Neural progenitor cell (in vitro differentiated cells): ENCODE measurements at regions not wholly inside any gene's neighbourhood (a gene's known extent, or its start where the extent isn't known, plus 50 kb on each side); places are given as distances from the start of the nearest gene placed in this dataset.

ENCODE experiments used
- DNase-seq: peaks from one replicate; pipeline ENCODE4 v3.0.0-alpha.2; 2016; ENCODE audit warnings: low spot score
- H2AFZ ChIP-seq: fragments of 200-600 bp; sonication (generic); replicated peaks from 2 replicates; pipeline ENCODE4 v1.6.1; 2016; ENCODE audit warnings: antibody characterized with exemption
- H3F3A ChIP-seq: fragments of 200-600 bp; sonication (generic); 2 replicates; pipeline ENCODE4 v1.6.1; 2016; ENCODE audit warnings: antibody characterized with exemption, low read depth
- H3K27ac ChIP-seq: fragments of 200-600 bp; sonication (generic); 2 replicates; pipeline ENCODE4 v1.5.1; 2016; ENCODE audit warnings: mild to moderate bottlenecking
- H3K27me3 ChIP-seq: fragments of 200-600 bp; sonication (generic); 2 replicates; pipeline ENCODE4 v1.6.1; 2016; ENCODE audit warnings: mild to moderate bottlenecking, moderate library complexity
- H3K36me3 ChIP-seq: fragments of 200-600 bp; sonication (generic); 2 replicates; pipeline ENCODE4 v1.5.1; 2016
- H3K4me1 ChIP-seq: fragments of 200-600 bp; sonication (generic); 2 replicates; pipeline ENCODE4 v1.6.1; 2016; ENCODE audit warnings: mixed run types
- H3K4me2 ChIP-seq: fragments of 200-600 bp; sonication (generic); 2 replicates; pipeline ENCODE4 v1.6.1; 2016
- H3K4me3 ChIP-seq: fragments of 200-600 bp; sonication (generic); 2 replicates; pipeline ENCODE4 v1.5.1; 2016
- H3K79me2 ChIP-seq: fragments of 200-600 bp; sonication (generic); 2 replicates; pipeline ENCODE4 v1.6.1; 2016; ENCODE audit warnings: low read depth
- H3K9ac ChIP-seq: fragments of 200-600 bp; sonication (generic); 2 replicates; pipeline ENCODE4 v1.6.1; 2016
- H3K9me3 ChIP-seq: fragments of 200-600 bp; sonication (generic); 2 replicates; pipeline ENCODE4 v1.5.1; 2016; ENCODE audit warnings: low read depth
- H4K20me1 ChIP-seq: fragments of 200-600 bp; sonication (generic); 2 replicates; pipeline ENCODE4 v1.6.1; 2016; ENCODE audit warnings: low read depth
- H3K27ac Mint-ChIP-seq: 3 replicates; pipeline ENCODE4 v1.8.0; 2021; ENCODE audit warnings: mixed read lengths
- H3K27me3 Mint-ChIP-seq: 2 replicates; pipeline ENCODE4 v1.8.0; 2022; ENCODE audit warnings: low read depth, mild to moderate bottlenecking, inconsistent platforms, moderate library complexity, mixed read lengths; ENCODE audit not compliant: insufficient read depth
- H3K36me3 Mint-ChIP-seq: 3 replicates; pipeline ENCODE4 v1.8.0; 2021; ENCODE audit warnings: mixed read lengths
- H3K4me1 Mint-ChIP-seq: 3 replicates; pipeline ENCODE4 v1.8.0; 2021; ENCODE audit warnings: mixed read lengths
- H3K4me3 Mint-ChIP-seq: 3 replicates; pipeline ENCODE4 v1.8.0; 2021; ENCODE audit warnings: mild to moderate bottlenecking, moderate library complexity, mixed read lengths
- H3K9me3 Mint-ChIP-seq: 3 replicates; pipeline ENCODE4 v1.8.0; 2020; ENCODE audit warnings: mixed read lengths
- EZH2 ChIP-seq: fragments of 200-600 bp; sonication (generic); IDR thresholded peaks from 2 replicates; pipeline ENCODE4 v1.6.1; 2017; ENCODE audit warnings: antibody characterized with exemption, mild to moderate bottlenecking, moderate library complexity
- EZH2phosphoT487 ChIP-seq: fragments of 200-600 bp; sonication (generic); IDR thresholded peaks from 2 replicates; pipeline ENCODE4 v1.6.1; 2017; ENCODE audit warnings: antibody characterized with exemption
- TF ChIP-seq, protein P1 (sequence below): fragments of 200-600 bp; sonication (generic); IDR thresholded peaks from 2 replicates; pipeline ENCODE4 v1.5.1; 2017; ENCODE audit warnings: antibody characterized with exemption, mild to moderate bottlenecking

DNA sequence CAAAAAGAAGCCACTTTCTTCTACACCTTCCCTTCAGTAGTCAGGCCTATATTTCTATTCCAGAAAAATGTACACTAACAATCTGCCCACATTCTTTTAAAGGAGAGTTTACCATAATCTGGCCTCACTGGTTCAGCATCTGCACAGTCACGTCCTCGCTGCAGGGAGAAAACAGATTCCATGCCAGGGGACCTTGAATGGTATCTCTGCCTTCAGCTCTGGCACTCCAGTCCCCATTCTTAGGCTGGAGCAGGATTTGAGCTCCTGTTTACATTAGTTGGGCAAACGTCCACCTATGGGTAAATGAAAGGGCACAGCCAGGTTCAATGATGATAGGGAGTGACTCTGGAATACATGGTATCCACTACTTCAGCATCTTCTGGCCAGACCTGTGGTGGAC, 371.0 kb upstream of the MTPN start:
- no peak overlapping the region for H3K27ac ChIP-seq
- H3K4me1 ChIP-seq = no peaks in the 10 kb centered on the region
- Mint-ChIP-seq H3K4me3 (no peak overlapping the region), H3K27ac (no peak overlapping the region), H3K27me3 (peaks cover 5% of the 10 kb centered on the region), H3K4me1 (no peaks in the 10 kb centered on the region), H3K36me3 (no peaks in the 10 kb centered on the region), H3K9me3 (no peaks in the 10 kb centered on the region)
- no peaks in the 10 kb centered on the region for H3K27me3 ChIP-seq
- no peaks in the 10 kb centered on the region for H3F3A ChIP-seq
- TF ChIP-seq, protein P1, sequence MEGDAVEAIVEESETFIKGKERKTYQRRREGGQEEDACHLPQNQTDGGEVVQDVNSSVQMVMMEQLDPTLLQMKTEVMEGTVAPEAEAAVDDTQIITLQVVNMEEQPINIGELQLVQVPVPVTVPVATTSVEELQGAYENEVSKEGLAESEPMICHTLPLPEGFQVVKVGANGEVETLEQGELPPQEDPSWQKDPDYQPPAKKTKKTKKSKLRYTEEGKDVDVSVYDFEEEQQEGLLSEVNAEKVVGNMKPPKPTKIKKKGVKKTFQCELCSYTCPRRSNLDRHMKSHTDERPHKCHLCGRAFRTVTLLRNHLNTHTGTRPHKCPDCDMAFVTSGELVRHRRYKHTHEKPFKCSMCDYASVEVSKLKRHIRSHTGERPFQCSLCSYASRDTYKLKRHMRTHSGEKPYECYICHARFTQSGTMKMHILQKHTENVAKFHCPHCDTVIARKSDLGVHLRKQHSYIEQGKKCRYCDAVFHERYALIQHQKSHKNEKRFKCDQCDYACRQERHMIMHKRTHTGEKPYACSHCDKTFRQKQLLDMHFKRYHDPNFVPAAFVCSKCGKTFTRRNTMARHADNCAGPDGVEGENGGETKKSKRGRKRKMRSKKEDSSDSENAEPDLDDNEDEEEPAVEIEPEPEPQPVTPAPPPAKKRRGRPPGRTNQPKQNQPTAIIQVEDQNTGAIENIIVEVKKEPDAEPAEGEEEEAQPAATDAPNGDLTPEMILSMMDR = no peak
- TF ChIP-seq EZH2 (no peak), EZH2phosphoT487 (no peak)
- no peaks in the 10 kb centered on the region for H3K36me3 ChIP-seq
- no peaks in the 10 kb centered on the region for H3K79me2 ChIP-seq
- DNase-seq = no peak
- no peak overlapping the region for H3K4me3 ChIP-seq
- H4K20me1 ChIP-seq = no peaks in the 10 kb centered on the region
- no peak overlapping the region for H2AFZ ChIP-seq
- H3K4me2 ChIP-seq = no peak overlapping the region
- no peak overlapping the region for H3K9ac ChIP-seq
- no peaks in the 10 kb centered on the region for H3K9me3 ChIP-seq

DNA sequence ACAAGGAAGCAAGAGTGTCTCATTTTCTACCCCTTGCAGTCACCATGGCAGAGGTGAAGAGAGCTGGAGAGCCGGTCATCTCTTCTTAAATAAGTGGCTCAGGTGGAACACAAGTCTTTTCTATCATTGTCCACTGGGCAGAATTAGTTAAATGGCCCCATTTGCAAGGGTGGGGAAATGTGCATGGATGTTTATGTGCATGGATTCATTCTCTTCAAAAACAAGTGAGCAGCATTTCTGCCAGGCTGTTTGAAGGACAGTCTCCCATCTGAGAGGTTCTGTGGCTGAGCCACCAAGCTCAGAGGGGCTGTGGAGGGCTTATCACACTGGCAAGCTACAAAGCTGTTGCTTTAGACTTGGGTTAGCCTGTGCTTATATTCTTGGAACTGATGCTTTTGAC, 370.3 kb upstream of the MTPN start:
- H3K9me3 ChIP-seq = no peaks in the 10 kb centered on the region
- Mint-ChIP-seq H3K27me3 (peaks cover 5% of the 10 kb centered on the region), H3K9me3 (no peaks in the 10 kb centered on the region), H3K4me1 (no peaks in the 10 kb centered on the region), H3K4me3 (no peak overlapping the region), H3K27ac (no peak overlapping the region), H3K36me3 (no peaks in the 10 kb centered on the region)
- DNase-seq = no peak
- no peak overlapping the region for H3K27ac ChIP-seq
- TF ChIP-seq, protein P1 = no peak
- no peak for TF ChIP-seq EZH2phosphoT487
- no peak for TF ChIP-seq EZH2
- H3K9ac ChIP-seq = no peak overlapping the region
- no peaks in the 10 kb centered on the region for H3K27me3 ChIP-seq
- H3K4me3 ChIP-seq = no peak overlapping the region
- H3K79me2 ChIP-seq = no peaks in the 10 kb centered on the region
- no peaks in the 10 kb centered on the region for H3K36me3 ChIP-seq
- no peak overlapping the region for H3K4me2 ChIP-seq
- H3K4me1 ChIP-seq = no peaks in the 10 kb centered on the region
- H4K20me1 ChIP-seq = no peaks in the 10 kb centered on the region
- H3F3A ChIP-seq = no peaks in the 10 kb centered on the region
- no peak overlapping the region for H2AFZ ChIP-seq

DNA sequence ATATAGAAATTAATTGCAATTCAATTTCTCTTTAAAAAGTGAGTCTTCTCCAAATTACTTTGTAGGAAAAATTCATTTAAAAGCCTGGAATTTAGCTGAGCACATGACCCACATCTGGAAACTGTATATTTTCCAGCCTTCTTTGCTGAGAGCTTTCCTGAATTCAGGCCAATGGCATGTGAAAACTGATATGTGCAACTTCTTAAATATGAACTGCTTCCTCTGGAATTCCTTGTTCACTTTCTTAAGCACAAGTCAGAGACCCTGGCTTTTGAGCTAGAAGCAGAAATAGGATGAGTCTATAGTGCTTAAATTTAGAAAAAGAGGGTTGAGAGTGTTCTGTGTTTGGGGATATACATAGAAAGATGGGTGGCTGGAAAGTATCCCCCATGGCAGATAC, 365.1 kb upstream of the MTPN start:
- no peaks in the 10 kb centered on the region for H3K9me3 ChIP-seq
- no peaks in the 10 kb centered on the region for H3F3A ChIP-seq
- no peaks in the 10 kb centered on the region for H3K4me1 ChIP-seq
- peaks cover 2% of the 10 kb centered on the region for H3K27me3 Mint-ChIP-seq
- no peak overlapping the region for H3K27ac ChIP-seq
- no peak overlapping the region for H3K4me2 ChIP-seq
- H3K27ac Mint-ChIP-seq = no peak overlapping the region
- no peaks in the 10 kb centered on the region for H3K36me3 Mint-ChIP-seq
- H2AFZ ChIP-seq = no peak overlapping the region
- no peak overlapping the region for H3K4me3 ChIP-seq
- no peaks in the 10 kb centered on the region for H3K79me2 ChIP-seq
- no peaks in the 10 kb centered on the region for H4K20me1 ChIP-seq
- no peak overlapping the region for H3K9ac ChIP-seq
- H3K27me3 ChIP-seq = no peaks in the 10 kb centered on the region
- H3K4me1 Mint-ChIP-seq = peaks cover 1% of the 10 kb centered on the region
- no peaks in the 10 kb centered on the region for H3K9me3 Mint-ChIP-seq
- no peaks in the 10 kb centered on the region for H3K36me3 ChIP-seq
- no peak for DNase-seq
- TF ChIP-seq, protein P1 = no peak
- TF ChIP-seq EZH2phosphoT487 = no peak
- no peak for TF ChIP-seq EZH2
- no peak overlapping the region for H3K4me3 Mint-ChIP-seq

DNA sequence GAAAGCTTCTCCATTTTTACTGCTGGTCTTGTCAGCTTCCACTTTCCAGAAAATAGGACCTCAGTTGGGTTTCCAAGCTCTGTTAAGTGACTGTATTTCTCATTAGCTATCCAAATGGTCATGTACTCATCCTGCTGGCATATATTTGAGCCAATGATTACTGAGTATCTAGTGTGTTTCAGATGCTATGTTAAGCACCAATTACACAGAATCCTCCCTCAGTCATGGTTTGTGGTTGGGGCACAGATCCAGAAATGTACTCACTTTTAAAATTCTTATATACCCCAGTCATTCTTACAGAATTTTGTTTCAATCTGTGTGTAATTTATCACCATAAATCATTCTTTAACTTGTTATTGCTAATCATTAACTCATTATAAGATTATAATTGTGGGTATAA, 362.3 kb upstream of the MTPN start:
- H3K4me1 Mint-ChIP-seq = peaks cover 8% of the 10 kb centered on the region
- no peak overlapping the region for H3K9ac ChIP-seq
- no peak overlapping the region for H2AFZ ChIP-seq
- H3K4me3 ChIP-seq = no peak overlapping the region
- no peaks in the 10 kb centered on the region for H3K4me1 ChIP-seq
- no peaks in the 10 kb centered on the region for H4K20me1 ChIP-seq
- H3K4me3 Mint-ChIP-seq = no peak overlapping the region
- no peak overlapping the region for H3K27ac Mint-ChIP-seq
- H3K27me3 Mint-ChIP-seq = peaks cover 7% of the 10 kb centered on the region
- no peaks in the 10 kb centered on the region for H3K79me2 ChIP-seq
- H3F3A ChIP-seq = no peaks in the 10 kb centered on the region
- H3K27ac ChIP-seq = no peak overlapping the region
- H3K4me2 ChIP-seq = no peak overlapping the region
- TF ChIP-seq EZH2 (no peak), EZH2phosphoT487 (no peak)
- TF ChIP-seq, protein P1 = no peak
- DNase-seq = no peak
- no peaks in the 10 kb centered on the region for H3K9me3 Mint-ChIP-seq
- H3K36me3 ChIP-seq = no peaks in the 10 kb centered on the region
- no peaks in the 10 kb centered on the region for H3K27me3 ChIP-seq
- H3K36me3 Mint-ChIP-seq = no peaks in the 10 kb centered on the region
- H3K9me3 ChIP-seq = no peaks in the 10 kb centered on the region
